PC-3 (cell line): ENCODE measurements at regions not wholly inside any gene's neighbourhood (a gene's known extent, or its start where the extent isn't known, plus 50 kb on each side); places are given as distances from the start of the nearest gene placed in this dataset.

Experiments used
- ATAC-seq: fragments of 200-7000 bp; cut with Tn5 transposase; 2 replicates; pipeline ENCODE4 v1.9.1; 2020; ENCODE audit warnings: mild to moderate bottlenecking, moderate library complexity
- BruUV-seq: library from RNA; stranded (reverse); fragments of 400-500 nt; replicated peaks from 2 replicates; lab custom pipeline; 2021; lab: Mats Ljungman, UMichigan
- CTCF ChIA-PET: fragments of 300-600 bp; sonication (Branson Sonifier 250); formaldehyde crosslinking; loops from one replicate; lab custom pipeline; 2022; ENCODE audit warnings: antibody characterized with exemption; lab: Charles Lee
- POLR2A ChIA-PET: fragments of 300-600 bp; sonication (Branson Sonifier 250); formaldehyde crosslinking; loops from one replicate; lab custom pipeline; 2022; ENCODE audit warnings: antibody characterized with exemption; ENCODE audit not compliant: unreplicated experiment; lab: Charles Lee
- DNase-seq: peaks from one replicate; pipeline ENCODE4 v3.0.0-alpha.2; 2015
- H2AFZ ChIP-seq: fragments of 300-600 bp; sonication (generic); 2 replicates; pipeline ENCODE4 v1.6.0; 2016; ENCODE audit warnings: antibody characterized with exemption, low read length
- H3F3A ChIP-seq: fragments of 300-600 bp; sonication (generic); one replicate; pipeline ENCODE4 v1.6.0; 2017; ENCODE audit warnings: antibody characterized with exemption, low read length, control low read depth, mild to moderate bottlenecking; ENCODE audit not compliant: unreplicated experiment
- H3K27ac ChIP-seq: fragments of 300-600 bp; sonication (generic); 2 replicates; pipeline ENCODE4 v1.5.1; 2016; ENCODE audit warnings: mild to moderate bottlenecking, low read length
- H3K27me3 ChIP-seq: fragments of 300-600 bp; sonication (generic); 2 replicates; pipeline ENCODE4 v1.6.1; 2016; ENCODE audit warnings: low read length, mixed read lengths
- H3K36me3 ChIP-seq: fragments of 300-600 bp; sonication (generic); 2 replicates; pipeline ENCODE4 v1.6.1; 2016; ENCODE audit warnings: low read depth, mixed run types, low read length, mixed read lengths
- H3K4me1 ChIP-seq: fragments of 300-600 bp; sonication (generic); 2 replicates; pipeline ENCODE4 v1.5.1; 2016; ENCODE audit warnings: low read length; ENCODE audit not compliant: insufficient read depth
- H3K4me2 ChIP-seq: fragments of 300-600 bp; sonication (generic); 2 replicates; pipeline ENCODE4 v1.6.0; 2016; ENCODE audit warnings: low read length
- H3K4me3 ChIP-seq: fragments of 300-600 bp; sonication (generic); 2 replicates; pipeline ENCODE4 v1.5.1; 2016; ENCODE audit warnings: mild to moderate bottlenecking, low read length, mixed read lengths
- H3K79me2 ChIP-seq: fragments of 300-600 bp; sonication (generic); 2 replicates; pipeline ENCODE4 v1.6.1; 2017; ENCODE audit warnings: low read length, mixed read lengths
- H3K9ac ChIP-seq: fragments of 300-600 bp; sonication (generic); 2 replicates; pipeline ENCODE4 v1.6.0; 2016; ENCODE audit warnings: mild to moderate bottlenecking, low read length
- H3K9me2 ChIP-seq: fragments of 300-600 bp; sonication (generic); replicated peaks from 2 replicates; pipeline ENCODE4 v1.6.1; 2016; ENCODE audit warnings: mixed run types, low read length, mixed read lengths
- H3K9me3 ChIP-seq: fragments of 300-600 bp; sonication (generic); 2 replicates; pipeline ENCODE4 v1.6.1; 2016; ENCODE audit warnings: low read length, mixed read lengths
- H4K20me1 ChIP-seq: fragments of 300-600 bp; sonication (generic); 2 replicates; pipeline ENCODE4 v1.6.1; 2016; ENCODE audit warnings: low read length, mixed read lengths
- CTCF ChIP-seq: fragments of 300-600 bp; sonication (generic); conservative IDR thresholded peaks from 2 replicates; pipeline ENCODE4 v1.5.1; 2017; ENCODE audit warnings: antibody characterized with exemption, low read depth, mild to moderate bottlenecking, low read length
- EZH2 ChIP-seq: fragments of 300-600 bp; sonication (generic); IDR thresholded peaks from one replicate; pipeline ENCODE4 v1.6.1; 2017; ENCODE audit warnings: antibody characterized with exemption, mild to moderate bottlenecking, low read length; ENCODE audit not compliant: unreplicated experiment
- EZH2phosphoT487 ChIP-seq: fragments of 300-600 bp; sonication (generic); IDR thresholded peaks from 2 replicates; pipeline ENCODE4 v1.6.1; 2018; ENCODE audit warnings: mild to moderate bottlenecking, antibody characterized with exemption, low read length, borderline replicate concordance
- intact Hi-C: fragments of 100-400 bp; cut with micrococcal nuclease; formaldehyde crosslinking; loops from 2 replicates; pipeline ENCODE4 v1.9.0; 2023

- H3K4me2 ChIP-seq: no peak overlapping the region
- H3K9me3 ChIP-seq: no peaks in the 10 kb centered on the region
- no peaks in the 10 kb centered on the region for H4K20me1 ChIP-seq
- no peak for TF ChIP-seq EZH2
- TF ChIP-seq EZH2phosphoT487: no peak
- TF ChIP-seq CTCF: no peak
- CTCF ChIA-PET: no interaction called here
- no peaks in the 10 kb centered on the region for H3K79me2 ChIP-seq
- peaks cover 3% of the 10 kb centered on the region for H3F3A ChIP-seq
- H3K9me2 ChIP-seq: no peaks in the 10 kb centered on the region
- peaks cover 19% of the 10 kb centered on the region for H3K4me1 ChIP-seq
- no TSS peak for BruUV-seq
- H3K27ac ChIP-seq: 0 out of 2 replicates have a peak overlapping the region, but pooled peaks have one; percentile 98
- ATAC-seq (no peak), DNase-seq (no peak)
- POLR2A ChIA-PET: no interaction called here
- no peak overlapping the region for H2AFZ ChIP-seq
- intact Hi-C loops: no loop called here
- no peak overlapping the region for H3K4me3 ChIP-seq
- no peak overlapping the region for H3K9ac ChIP-seq
- H3K36me3 ChIP-seq: no peaks in the 10 kb centered on the region
- H3K27me3 ChIP-seq: no peaks in the 10 kb centered on the region
Observed at GRCh38 chr6:6818078-6818639, 229.6 kb downstream of the LY86 start.

- intact Hi-C loops: loop anchor here (2.0 kb wide), 1 partner anchor 36 kb away; no protein-coding TSS in a partner anchor
- H3K79me2 ChIP-seq: no peaks in the 10 kb centered on the region
- H3F3A ChIP-seq: peaks cover 3% of the 10 kb centered on the region
- H3K4me1 ChIP-seq: peaks cover 39% of the 10 kb centered on the region
- ChIA-PET POLR2A (interaction anchor here (0.5 to 0.6 kb wide), 2 partner anchors 31 to 240 kb away, joined by 3 to 5 read pairs; no protein-coding TSS in a partner anchor), CTCF (no interaction called here)
- peak overlapping the region; percentile 87 for H3K9ac ChIP-seq
- ATAC-seq: peak; percentile 91
- peak overlapping the region; percentile 98 for H3K27ac ChIP-seq
- peak overlapping the region; percentile 52 for H3K4me2 ChIP-seq
- BruUV-seq: no TSS peak
- peak; percentile 97 for DNase-seq
- H2AFZ ChIP-seq: no peak overlapping the region
- no peaks in the 10 kb centered on the region for H4K20me1 ChIP-seq
- H3K36me3 ChIP-seq: no peaks in the 10 kb centered on the region
- TF ChIP-seq CTCF: no peak
- no peak for TF ChIP-seq EZH2
- TF ChIP-seq EZH2phosphoT487: no peak
- 0 out of 2 replicates have a peak overlapping the region, but pooled peaks have one; percentile 5 for H3K4me3 ChIP-seq
- no peaks in the 10 kb centered on the region for H3K9me3 ChIP-seq
- H3K9me2 ChIP-seq: no peaks in the 10 kb centered on the region
- H3K27me3 ChIP-seq: no peaks in the 10 kb centered on the region
Observed at GRCh38 chr6:6820641-6821238, 232.2 kb downstream of the LY86 start.
